Skin epidermis (tissue), 12 donors: ENCODE measurements at regions not wholly inside any gene's neighbourhood (a gene's known extent, or its start where the extent isn't known, plus 50 kb on each side); places are given as distances from the start of the nearest gene placed in this dataset.
"Not testable (repeated sequence)": the region's sequence is repeated elsewhere in the genome, so short reads cannot be mapped to it uniquely, and the experiment has no call there.

Experiments
- H3K27ac ChIP-seq, 21 experiments: fragments of 200-600 bp; sonication (generic) in 11 of 21; one replicate each; pipeline ENCODE4 v1.5.0; 2020; ENCODE audit warnings: mild to moderate bottlenecking in 3 of 21, inconsistent platforms in 2 of 21, moderate library complexity in 2 of 21
- H3K4me3 ChIP-seq, 7 experiments: fragments of 200-600 bp; sonication (generic) in 2 of 7; one replicate each; pipeline ENCODE4 v1.5.0; 2020; ENCODE audit warnings: inconsistent platforms in 2 of 7, mild to moderate bottlenecking in 2 of 7, moderate library complexity in 1 of 7

DNA sequence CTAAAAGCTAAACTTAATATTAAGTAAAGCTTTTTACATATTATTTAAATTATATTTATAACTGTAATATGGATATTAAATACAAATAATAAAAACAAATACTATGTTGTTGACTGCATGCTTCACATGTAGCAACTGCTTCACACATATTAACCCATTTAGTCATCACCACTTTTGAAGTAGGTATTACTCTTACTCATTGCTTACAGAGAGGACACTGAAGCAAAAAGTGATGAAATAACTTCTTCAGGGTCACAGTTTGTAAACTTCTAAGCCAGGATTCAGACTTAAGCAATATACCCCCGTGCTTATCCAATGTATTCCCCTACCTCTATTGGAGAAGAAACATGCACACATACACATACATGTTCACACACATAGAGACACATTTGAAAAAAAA is 166.6 kb downstream of the DKK2 start:
- H3K4me3 ChIP-seq, result no peak overlapping the region
- no peak overlapping the region for H3K27ac ChIP-seq

DNA sequence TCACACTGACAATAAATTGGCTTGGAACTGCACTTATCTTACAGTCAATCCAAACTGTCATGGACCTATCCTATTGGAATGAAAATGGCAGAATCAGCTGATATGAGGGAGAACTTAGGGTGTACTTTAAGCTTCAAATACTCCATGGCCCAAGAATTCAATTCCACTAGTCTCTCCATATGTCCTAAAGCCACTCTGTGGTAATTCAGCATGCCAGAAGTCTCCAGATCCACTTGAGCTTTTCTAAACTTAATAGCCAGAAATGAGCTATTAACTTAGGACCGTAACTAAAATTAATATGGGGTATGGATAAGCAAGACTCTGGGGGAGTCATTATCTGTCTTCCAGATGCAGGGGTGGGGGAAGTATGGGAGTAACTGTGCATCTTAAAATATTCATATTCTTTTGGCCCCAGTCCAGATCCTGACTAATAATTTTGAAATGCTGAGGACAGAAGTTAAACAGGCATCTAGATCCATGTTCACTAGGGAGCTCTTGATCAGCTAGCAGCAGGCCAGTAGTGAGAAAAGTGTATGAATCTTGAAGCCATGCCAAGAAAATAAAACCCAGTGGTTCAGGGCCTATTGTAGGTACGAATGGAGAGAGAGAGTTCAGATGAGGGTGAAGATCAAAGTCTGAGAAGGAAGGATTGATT is 167.6 kb downstream of the DKK2 start:
- H3K27ac ChIP-seq, result no peak overlapping the region
- H3K4me3 ChIP-seq, result no peak overlapping the region

DNA sequence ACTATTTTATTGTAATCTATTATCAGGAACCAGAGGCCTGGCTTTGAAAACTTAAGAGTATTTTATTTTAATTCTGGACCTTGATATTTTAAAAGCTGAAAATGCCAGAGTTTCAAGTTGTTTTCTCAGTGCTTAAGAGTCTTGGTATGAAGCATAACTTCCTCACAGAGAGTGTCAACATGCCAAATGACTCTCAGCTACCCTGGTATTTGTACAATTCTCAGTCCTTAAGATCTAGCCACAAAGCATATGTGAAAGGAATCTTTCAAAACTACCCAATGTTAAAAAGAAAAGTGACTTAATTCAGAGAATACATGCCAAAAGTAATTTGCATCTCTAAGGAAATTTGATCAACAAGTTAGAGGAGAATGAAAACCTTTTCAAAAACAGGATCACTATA is 171.9 kb downstream of the DKK2 start:
- Histone ChIP-seq H3K27ac (peak overlapping the region in 3 of 21 experiments; percentile 2 to 42 (median 11)), H3K4me3 (no peak overlapping the region)

DNA sequence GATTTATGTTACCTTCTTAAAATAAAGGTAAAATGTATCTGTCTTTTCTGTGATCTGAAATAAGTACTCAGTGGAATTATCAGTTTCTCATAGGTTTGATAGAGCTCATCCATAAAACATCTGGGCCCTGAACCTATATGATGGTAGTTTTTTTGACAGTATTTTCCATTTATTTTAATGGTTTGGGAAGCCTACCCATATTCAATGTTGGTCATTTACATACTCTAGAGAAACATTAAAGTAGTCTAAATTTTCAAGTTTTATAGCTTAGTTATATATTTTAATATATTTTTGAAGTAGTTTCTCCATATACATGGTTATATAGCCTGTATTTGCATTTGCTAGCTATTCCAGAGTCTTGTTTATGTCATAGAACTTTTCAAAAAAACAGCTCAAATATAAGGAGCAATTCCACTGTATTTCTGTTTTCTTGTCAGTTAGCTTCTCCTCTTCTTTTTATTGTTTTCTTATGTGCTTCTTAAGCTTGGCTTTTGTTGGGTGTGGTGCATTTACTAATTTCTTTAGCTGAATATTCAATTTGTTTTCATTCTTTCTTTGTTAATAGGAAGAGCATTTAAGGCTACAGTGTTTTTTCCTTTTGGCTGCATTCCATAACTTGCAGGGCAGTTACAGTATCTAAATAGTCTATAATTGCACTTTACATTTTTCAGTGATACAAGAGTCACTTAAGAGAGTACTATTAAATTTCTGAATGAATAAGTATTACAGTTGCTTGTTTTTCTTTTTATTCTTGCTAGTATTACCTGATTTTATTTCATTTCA is 181.4 kb downstream of the DKK2 start:
- no peak overlapping the region for H3K4me3 ChIP-seq
- no peak overlapping the region for H3K27ac ChIP-seq

DNA sequence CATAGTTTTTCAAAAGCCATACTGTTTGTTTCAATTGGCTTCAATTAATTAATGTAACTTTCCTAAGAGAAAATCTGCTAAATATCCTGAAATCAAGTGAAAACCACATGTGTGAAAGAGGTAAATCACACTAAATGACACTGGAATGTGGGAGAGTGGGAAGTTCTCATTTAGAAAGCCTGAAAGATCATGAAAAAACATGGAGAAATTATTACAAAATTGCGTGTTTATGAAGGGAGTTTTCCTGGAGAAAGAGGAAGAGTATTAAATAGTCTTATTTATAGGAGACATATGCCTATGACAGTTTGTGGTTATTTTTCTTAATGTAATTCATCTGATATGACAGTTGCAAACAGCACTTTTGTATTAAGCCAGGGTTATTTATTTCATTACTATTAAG is 183.7 kb downstream of the DKK2 start:
- Histone ChIP-seq H3K27ac (peak overlapping the region in 1 of 21 experiments; percentile 16), H3K4me3 (no peak overlapping the region)

DNA sequence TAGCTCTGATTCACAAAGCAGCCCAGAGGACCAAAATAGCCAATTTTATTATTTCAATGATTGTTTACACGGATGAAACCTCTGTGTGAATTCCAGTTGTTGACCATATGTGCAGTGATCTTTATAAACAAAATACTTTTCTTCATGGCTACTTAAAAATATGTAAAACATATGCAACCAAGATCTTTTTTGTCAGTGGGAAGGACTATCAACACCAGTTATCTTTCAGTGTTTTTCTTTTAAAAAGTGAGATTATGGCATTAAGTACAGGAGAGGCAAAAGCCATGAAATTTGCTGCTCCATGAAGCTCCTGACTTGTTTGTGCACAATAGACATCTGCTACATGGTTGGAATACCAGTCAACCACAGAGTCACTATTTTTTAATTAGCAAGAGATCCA is 184.4 kb downstream of the DKK2 start:
- H3K27ac ChIP-seq, result peak overlapping the region in 1 of 21 experiments; percentile 16
- H3K4me3 ChIP-seq, result no peak overlapping the region

DNA sequence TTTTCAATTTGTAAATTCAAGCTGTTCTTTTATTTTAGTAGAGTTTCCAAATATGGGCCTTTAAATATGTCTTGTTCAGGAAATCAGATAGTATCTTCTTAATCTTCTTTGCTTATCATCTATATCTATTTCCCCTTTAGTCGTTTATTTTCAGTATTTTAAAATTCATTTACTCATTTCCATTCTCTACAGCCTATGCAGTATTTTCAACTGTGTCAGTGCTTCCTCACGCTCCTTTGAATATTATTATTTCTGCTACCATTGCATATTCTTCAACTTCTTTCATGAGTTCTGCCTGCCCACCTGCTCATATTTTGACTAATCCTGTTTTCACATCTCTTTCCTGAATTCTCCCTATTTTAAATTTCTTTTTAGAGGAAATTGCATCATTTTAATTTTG is 185.4 kb downstream of the DKK2 start:
- Histone ChIP-seq H3K27ac (no peak overlapping the region), H3K4me3 (no peak overlapping the region)

DNA sequence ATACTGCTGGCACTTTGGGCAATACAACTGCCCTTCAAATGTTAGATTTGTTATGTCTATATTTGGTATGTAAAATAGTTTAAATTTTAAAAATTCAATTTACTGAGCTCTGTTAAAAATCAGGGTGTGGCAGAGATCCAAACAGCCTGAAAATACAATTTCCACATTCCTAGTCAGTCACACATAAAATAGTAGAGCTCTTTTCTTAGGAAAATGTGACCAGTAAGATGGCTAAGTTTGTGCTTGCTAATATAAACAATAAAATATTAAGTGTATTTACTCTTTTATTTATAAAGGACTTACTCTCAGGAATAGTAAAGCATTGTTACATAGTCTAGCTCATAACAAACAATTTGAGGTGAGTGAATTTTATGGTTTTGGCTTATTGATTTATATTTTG is 200.2 kb downstream of the DKK2 start:
- Histone ChIP-seq H3K4me3 (no peak overlapping the region), H3K27ac (no peak overlapping the region)

DNA sequence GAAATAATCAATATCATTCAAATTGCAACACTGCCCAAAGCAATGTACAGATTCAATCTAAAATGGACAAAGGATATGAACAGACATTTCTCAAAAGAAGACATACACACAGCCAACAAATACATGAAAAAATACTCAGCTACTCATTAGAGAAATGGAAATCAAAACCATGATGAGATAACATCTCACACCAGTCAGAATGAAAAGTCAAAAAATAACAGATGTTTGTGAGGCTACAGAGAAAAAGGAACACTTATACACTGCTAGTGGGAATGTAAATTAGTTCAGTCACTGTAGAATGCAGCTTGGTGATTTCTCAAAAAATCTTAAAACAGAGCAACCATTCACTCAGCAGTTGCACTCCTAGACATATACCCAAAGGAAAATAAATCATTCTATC is 205.2 kb downstream of the DKK2 start:
- no peak overlapping the region for H3K27ac ChIP-seq
- H3K4me3 ChIP-seq, result no peak overlapping the region

DNA sequence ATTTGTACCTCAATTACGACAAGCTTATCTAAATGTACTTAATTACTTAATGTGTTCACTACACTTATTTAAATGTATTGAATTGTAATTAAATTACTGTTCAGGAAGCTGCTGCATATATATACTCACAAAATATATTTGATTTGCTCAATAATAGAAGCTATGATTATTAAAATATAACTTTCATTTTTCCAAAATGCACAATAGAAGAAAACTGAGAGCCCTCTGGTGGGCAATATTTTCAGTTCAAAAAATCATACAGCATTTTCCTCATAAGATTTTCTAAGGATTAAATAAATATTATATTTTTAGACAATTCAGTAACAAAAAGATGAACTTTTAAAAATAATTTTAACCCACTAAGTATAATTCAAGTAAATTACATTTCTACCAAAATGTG is 217.3 kb downstream of the DKK2 start:
- Histone ChIP-seq H3K27ac (no peak overlapping the region), H3K4me3 (no peak overlapping the region)

DNA sequence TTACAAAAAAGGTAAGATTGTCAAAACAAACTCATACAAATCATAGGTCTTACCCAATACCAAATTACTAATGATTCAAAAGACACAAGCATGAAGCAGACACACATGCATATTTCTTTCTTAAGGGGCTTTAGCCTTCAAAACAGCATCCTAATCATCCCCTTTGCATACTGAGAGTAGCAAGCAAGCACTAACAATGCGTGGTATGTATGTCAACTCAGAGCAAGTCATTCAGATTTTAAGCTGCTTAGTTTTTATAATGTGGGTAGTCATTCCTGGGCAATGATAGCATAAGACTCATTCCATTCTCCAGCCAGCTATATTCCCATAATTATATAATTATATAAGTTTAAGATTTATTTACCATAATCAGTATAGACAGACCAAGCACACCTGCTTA is 219.6 kb downstream of the DKK2 start:
- H3K4me3 ChIP-seq, result no peak overlapping the region
- H3K27ac ChIP-seq, result no peak overlapping the region

DNA sequence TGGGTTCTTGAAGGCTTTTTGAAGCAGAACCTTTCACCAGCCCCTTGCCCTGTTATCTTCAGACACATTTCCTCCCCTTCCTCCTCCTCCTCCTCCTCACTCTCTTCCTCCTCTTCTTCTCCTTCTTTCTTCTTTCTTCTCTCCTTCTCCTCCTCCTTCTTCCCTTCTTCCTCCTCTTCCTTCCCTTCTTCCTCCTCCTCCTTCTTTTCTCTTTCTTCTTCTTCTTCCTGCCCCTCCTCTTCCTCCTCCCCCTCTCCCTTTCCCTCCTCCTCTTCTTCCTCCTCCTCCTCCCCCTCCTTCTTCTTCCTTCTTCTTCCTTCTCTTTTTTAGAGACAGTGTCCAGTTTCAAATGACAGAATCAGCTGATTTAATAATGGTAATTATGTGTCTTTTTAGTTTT is 226.0 kb downstream of the DKK2 start:
- no peak overlapping the region for H3K4me3 ChIP-seq
- H3K27ac ChIP-seq, result no peak overlapping the region

DNA sequence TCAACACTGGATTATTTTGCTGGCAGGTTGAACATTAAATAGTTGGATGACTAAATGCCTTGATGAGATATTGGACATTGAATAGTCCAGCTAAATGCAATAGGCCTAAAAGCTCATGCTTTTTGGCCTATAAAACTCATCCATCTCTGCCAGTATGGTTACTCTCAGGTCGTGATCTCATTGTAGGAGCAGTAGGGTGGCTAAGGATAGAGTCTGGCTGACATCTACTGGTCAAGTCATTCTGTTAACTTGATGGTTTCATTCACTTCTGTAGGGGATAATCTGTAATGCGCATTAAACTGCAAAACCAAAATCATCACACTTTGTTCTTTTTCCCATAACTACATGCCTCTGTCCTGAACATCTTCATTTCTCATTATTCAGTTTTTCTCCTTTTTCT is 227.0 kb downstream of the DKK2 start:
- Histone ChIP-seq H3K27ac (no peak overlapping the region), H3K4me3 (no peak overlapping the region)

DNA sequence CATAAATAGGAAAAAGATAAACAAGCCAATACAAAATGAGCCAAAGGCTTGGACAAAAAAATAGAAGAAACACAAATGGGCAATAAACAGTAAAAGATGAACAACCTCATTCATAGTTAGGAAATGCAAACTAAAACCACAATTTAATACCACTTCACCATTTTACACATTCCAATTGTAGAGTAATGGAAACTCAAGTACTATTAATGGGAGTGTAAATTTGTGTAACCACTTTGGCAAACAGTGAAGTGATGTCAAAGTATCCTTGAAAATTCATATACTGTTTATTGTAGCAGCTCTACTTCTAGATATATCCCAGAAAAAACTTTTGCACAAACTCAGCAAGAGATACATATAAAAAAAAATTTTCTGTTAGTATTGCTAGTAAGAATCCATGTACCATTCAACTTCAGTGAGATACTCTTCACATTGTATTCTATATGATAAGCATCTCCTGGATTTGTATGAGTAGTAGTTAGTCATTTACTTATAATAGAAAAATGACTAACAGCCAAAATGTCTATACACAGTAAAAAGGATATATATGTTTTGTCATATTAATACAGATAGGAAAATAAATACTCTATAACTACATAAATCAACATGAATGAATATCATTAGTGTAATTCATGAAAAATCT is 229.8 kb downstream of the DKK2 start:
- H3K4me3 ChIP-seq, result no peak overlapping the region
- H3K27ac ChIP-seq, result no peak overlapping the region

DNA sequence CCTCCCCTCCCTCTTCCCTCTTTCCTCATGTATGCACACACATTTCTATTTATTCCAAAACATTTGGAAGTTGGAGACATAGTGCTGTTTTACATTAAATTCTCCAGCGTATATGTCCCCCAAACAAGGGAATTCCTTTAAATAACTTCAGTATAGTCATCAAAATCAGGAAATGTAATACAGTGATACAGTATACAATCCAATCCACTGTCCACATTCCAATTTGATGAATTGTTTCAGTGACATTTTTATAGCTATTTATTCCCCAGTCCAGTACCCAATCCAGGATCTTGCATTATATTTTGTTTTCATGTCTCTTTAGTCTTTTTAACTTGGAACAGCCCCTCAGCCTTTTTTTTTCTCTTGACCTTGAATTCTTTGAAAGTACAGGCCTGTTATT is 233.0 kb downstream of the DKK2 start:
- Histone ChIP-seq H3K4me3 (no peak overlapping the region), H3K27ac (no peak overlapping the region)

DNA sequence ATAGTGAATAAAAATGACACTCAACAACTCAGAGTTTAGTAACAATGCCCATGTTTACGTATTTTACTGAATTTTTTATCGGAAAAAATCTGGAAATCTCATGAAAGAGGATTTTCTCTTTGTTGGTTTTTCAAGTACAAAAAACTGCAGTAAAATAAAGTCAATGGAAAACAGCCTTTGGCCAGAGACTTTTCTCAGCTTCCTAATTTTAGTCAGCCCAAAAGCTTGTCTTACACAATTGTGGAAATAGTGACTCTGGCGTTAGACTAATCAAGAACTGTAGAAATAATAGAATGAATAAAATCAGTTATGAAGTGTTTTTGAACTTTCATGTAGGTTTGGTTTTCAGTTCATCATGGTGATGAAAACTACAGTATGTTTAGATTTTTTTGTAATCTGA is 234.7 kb downstream of the DKK2 start:
- no peak overlapping the region for H3K4me3 ChIP-seq
- H3K27ac ChIP-seq, result no peak overlapping the region

DNA sequence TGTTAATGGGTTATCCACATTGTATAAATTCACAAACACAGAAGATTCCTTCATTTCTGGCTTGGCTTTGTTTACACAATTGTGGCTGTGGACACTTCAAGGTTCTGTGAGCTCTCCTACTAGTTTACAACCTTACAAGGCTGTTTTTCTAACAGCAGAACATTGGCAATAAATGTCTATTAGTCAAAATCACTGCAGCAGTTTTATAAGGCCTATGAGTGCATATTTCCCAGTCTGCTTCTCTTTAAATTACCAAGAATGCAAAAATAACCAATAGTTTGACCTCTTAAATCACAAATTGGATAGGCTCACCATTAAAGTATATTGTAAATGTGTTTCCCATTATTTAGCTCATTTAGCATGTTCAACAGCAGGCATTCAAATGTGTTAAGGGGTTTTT is 239.2 kb downstream of the DKK2 start:
- Histone ChIP-seq H3K27ac (no peak overlapping the region), H3K4me3 (no peak overlapping the region)

DNA sequence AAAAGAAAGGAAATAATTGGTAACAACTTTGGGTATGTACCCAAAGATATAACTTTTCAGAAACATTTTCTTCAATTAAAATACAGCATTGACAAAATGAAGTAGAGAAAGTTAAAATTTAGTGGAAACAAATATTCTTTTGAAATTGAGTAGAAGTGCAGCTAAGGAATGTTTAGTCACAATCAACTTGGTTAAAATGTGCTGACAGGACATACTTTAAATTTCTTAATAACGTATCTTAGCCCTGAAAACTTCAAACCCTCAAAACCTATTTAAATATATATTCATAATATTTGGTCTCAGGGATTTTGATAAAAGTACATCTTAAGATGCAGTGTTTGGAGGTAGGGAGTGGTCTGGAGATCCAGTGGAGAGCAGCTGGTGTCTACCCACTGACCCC is 240.8 kb downstream of the DKK2 start:
- no peak overlapping the region for H3K4me3 ChIP-seq

DNA sequence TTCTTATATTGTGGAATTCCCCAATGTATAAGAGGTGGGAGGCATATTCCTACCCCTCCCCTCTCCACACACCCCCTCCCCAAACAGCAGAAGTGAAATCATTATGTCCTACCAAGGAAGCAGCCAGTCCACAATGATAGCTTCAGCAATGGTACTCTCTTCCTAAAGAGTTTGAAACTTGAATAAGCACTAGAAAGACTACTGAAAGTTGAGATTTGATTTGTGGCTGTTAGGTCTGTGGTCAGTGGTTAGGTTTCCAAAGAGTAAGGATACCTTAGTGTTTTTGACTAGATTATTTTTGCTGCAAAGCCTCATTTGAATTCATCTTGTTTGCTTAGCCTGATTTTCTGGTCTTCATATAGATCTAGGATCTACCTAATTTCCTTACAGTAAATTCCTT is 242.2 kb downstream of the DKK2 start:
- Histone ChIP-seq H3K4me3 (no peak overlapping the region), H3K27ac (no peak overlapping the region)

More for the DNA sequence above, 240.8 kb downstream of the DKK2 start:
- H3K27ac ChIP-seq, result no peak overlapping the region

DNA sequence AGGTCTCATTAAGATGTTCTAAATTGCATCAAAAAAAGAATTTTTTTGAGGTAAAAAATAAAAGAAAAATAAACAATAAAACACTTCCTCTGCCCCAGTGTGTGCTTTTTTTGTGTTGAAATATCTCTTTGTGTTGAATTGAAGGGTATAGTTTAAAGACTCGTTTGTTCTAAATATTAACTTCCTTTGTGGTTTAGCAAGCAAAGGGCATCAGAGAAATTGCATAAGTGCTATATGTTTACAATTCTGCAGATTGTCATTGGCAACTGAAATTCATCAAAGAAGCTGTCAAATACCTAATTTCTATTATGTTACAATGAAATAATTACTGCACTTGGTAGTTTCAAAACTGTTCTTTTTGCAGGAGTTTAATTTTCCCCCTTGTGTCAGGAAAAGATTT is 260.5 kb downstream of the DKK2 start:
- Histone ChIP-seq H3K4me3 (no peak overlapping the region), H3K27ac (no peak overlapping the region)

DNA sequence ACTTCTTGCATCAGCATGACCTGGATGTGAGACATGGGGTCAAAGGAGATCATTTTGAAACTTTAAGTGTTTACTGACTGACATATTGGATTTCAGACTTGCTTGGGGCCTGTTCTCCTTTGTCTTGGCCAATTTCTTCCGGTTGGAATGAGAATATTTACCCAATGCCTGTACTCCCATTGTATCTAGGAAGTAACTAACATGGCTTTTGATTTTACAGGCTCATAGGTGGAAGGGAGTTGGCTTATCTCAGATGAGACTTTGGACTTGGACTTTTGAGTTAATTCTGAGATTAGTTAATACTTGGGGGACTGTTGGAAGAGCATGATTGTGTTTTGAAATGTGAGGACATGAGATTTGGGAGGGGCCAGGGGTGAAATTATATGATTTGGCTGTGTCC is 262.1 kb downstream of the DKK2 start:
- H3K4me3 ChIP-seq, H3K27ac ChIP-seq: not testable (repeated sequence)
